ENCODE measurements at regions not wholly inside any gene's neighbourhood (a gene's known extent, or its start where the extent isn't known, plus 50 kb on each side); places are given as distances from the start of the nearest gene placed in this dataset.

DNA sequence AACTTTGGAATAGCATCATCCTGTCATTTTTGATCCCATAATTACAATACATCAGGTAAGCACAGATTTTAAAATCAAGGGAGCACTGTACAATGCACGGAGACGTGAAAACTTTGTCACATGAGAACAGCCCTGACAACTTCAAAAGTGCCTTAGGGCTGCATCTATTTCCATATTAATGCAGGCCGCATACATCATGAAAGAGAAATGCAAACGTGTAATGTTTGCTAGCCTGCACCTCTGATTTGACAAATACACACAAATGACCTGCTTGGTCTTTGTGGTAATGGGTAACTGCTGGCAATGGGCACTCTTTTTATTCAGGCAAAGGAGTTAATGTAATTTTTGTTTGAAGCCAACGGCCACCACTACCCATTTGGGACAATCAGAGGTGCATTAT, 202.0 kb upstream of the EPHA4 start:
- no peaks in the 10 kb centered on the region for H3K9me3 ChIP-seq
- H3K36me3 ChIP-seq (ENCODE audit: low read depth, missing control alignments), result no peaks in the 10 kb centered on the region
- no peaks in the 10 kb centered on the region for H3K27me3 ChIP-seq
- TF ChIP-seq POLR2A (IDR thresholded peaks at IDR 0.05), result no peak
- TF ChIP-seq, protein P1, sequence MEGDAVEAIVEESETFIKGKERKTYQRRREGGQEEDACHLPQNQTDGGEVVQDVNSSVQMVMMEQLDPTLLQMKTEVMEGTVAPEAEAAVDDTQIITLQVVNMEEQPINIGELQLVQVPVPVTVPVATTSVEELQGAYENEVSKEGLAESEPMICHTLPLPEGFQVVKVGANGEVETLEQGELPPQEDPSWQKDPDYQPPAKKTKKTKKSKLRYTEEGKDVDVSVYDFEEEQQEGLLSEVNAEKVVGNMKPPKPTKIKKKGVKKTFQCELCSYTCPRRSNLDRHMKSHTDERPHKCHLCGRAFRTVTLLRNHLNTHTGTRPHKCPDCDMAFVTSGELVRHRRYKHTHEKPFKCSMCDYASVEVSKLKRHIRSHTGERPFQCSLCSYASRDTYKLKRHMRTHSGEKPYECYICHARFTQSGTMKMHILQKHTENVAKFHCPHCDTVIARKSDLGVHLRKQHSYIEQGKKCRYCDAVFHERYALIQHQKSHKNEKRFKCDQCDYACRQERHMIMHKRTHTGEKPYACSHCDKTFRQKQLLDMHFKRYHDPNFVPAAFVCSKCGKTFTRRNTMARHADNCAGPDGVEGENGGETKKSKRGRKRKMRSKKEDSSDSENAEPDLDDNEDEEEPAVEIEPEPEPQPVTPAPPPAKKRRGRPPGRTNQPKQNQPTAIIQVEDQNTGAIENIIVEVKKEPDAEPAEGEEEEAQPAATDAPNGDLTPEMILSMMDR (IDR thresholded peaks at IDR 0.05), result no peak
- intact Hi-C loops (cut with DNase I; ENCODE audit: low total_unique reads), result no loop called here
- DNase-seq, result no peak
- WGBS, 2 donors, result 86 to 90% methylated on average over 5 of the region's 5 CpGs
- no peak overlapping the region for H3K4me3 ChIP-seq
- no peak overlapping the region for H3K27ac ChIP-seq
- no peaks in the 10 kb centered on the region for H3K4me1 ChIP-seq

DNA sequence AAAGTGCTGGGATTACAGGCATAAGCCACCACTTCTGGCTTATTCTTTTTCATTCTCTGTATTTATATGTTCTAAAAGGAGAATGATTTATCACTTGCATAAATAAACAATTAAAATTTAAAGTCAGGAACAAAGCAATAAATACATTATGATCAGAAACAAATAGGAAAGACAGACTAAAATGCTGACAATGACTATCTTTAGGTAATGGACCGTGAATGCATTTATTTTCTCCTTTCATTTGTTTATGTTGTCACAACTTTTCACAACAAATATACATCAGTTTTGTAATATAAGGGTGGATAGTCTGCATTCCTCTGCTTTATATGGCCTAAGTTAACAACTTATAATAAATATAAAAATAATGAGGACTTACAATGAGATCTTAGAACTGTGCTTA, 199.2 kb upstream of the EPHA4 start:
- H3K4me1 ChIP-seq, result no peaks in the 10 kb centered on the region
- intact Hi-C loops (cut with DNase I; ENCODE audit: low total_unique reads), result no loop called here
- H3K27ac ChIP-seq, result no peak overlapping the region
- no peaks in the 10 kb centered on the region for H3K9me3 ChIP-seq
- WGBS, 2 donors, result 91 to 95% methylated on average over 1 of the region's 1 CpG
- H3K36me3 ChIP-seq (ENCODE audit: low read depth, missing control alignments), result no peaks in the 10 kb centered on the region
- TF ChIP-seq, protein P1 (IDR thresholded peaks at IDR 0.05), result no peak
- TF ChIP-seq POLR2A (IDR thresholded peaks at IDR 0.05), result no peak
- H3K4me3 ChIP-seq, result no peak overlapping the region
- no peaks in the 10 kb centered on the region for H3K27me3 ChIP-seq
- no peak for DNase-seq

DNA sequence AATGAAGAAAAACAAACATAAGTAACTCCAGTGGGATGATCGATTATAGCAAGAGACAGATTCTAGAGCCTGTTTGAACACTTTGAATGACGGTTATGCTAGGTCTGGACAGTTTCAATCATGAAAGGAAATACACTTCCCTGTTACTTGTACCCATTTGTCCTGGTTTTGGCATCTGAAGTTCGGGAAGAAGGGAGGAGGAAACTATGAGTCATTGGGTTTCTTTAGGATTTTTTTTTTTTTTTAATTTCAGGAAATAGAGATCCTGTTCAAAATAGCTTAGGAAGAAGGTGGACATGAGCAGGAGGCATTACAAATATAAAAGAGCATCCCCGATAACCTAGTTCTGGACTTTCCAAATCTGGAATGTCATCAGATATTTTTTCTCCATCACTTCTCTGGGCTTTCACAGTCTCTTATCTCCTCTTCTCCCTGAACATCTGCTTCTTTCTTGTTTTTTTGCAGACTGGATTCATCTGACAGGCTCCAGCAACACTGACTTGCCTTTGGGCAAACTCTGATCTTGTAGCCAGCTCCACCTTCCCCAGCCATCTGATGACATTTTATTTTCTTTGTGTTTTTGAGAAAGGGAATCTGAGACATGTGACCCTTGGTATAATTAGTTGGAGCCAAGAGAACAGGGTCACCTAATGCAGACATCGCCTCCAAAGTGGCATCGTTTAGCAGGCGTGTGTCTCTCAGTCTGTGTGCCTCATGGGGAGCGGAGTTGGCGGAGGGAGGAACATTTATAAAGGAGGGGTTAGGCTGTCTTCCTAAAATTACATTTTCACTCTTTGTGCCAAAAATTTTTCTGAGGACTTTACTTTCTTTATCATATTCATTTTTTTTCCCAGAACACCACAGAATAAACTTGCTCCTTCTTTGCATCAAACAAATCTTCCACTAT, 195.3 kb upstream of the EPHA4 start:
- no peaks in the 10 kb centered on the region for H3K4me1 ChIP-seq
- H3K27me3 ChIP-seq, result no peaks in the 10 kb centered on the region
- 62 to 67% methylated on average over 9 of the region's 9 CpGs for WGBS, 2 donors
- H3K27ac ChIP-seq, result no peak overlapping the region
- intact Hi-C loops (cut with DNase I; ENCODE audit: low total_unique reads), result no loop called here
- no peaks in the 10 kb centered on the region for H3K36me3 ChIP-seq (ENCODE audit: low read depth, missing control alignments)
- DNase-seq, result no peak
- TF ChIP-seq, protein P1 (IDR thresholded peaks at IDR 0.05), result no peak
- no peak for TF ChIP-seq POLR2A (IDR thresholded peaks at IDR 0.05)
- no peaks in the 10 kb centered on the region for H3K9me3 ChIP-seq
- no peak overlapping the region for H3K4me3 ChIP-seq

DNA sequence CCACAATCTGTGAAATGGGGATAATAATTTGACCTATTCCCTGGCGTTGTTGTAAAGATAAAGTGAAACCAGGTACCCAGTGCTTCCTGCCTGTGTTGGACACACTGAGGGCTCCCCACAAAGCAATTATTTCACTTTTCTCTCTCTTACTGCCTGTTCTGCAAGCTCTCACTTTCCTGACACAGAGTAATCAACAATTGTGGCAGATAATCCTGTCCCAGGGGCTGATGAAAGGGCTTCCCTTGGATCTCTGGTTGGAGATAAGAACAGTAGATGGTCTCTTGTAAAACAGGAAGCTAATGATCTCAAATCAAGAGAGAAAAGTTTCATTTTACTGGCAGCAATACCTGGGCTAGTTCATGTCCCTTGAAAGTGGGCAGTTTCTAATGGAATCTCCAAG, 190.4 kb upstream of the EPHA4 start:
- intact Hi-C loops (cut with DNase I; ENCODE audit: low total_unique reads), result no loop called here
- TF ChIP-seq, protein P1 (IDR thresholded peaks at IDR 0.05), result no peak
- TF ChIP-seq POLR2A (IDR thresholded peaks at IDR 0.05), result no peak
- Histone ChIP-seq H3K4me1 (no peaks in the 10 kb centered on the region), H3K36me3 (ENCODE audit: low read depth, missing control alignments) (no peaks in the 10 kb centered on the region), H3K9me3 (no peaks in the 10 kb centered on the region), H3K4me3 (no peak overlapping the region), H3K27me3 (no peaks in the 10 kb centered on the region), H3K27ac (no peak overlapping the region)
- WGBS, 2 donors, result 70 to 80% methylated on average over 1 of the region's 1 CpG
- DNase-seq, result no peak

DNA sequence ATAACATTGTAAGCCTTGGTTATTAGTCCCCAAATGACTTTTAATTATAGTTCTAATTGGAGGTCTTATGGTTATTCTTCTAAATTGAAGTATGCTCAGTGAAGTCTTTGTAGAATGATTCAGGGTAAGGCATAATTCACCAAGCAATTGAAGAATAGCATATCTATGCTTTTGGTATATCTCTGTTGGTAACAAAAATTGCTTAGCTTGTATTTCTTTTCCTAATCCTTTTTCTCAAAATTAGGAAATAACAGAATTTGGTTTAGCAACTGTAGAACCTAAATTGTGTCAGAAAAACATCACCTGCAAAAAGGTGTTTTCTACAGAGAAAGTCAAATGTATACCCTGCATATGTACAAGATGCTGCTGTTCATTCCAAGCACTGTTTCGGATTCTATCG, 189.2 kb upstream of the EPHA4 start:
- Histone ChIP-seq H3K9me3 (no peaks in the 10 kb centered on the region), H3K36me3 (ENCODE audit: low read depth, missing control alignments) (no peaks in the 10 kb centered on the region), H3K27me3 (no peaks in the 10 kb centered on the region), H3K4me1 (no peaks in the 10 kb centered on the region), H3K27ac (no peak overlapping the region), H3K4me3 (no peak overlapping the region)
- WGBS, 2 donors, result 84 to 96% methylated on average over 2 of the region's 2 CpGs
- no peak for DNase-seq
- TF ChIP-seq, protein P1 (IDR thresholded peaks at IDR 0.05), result no peak
- no peak for TF ChIP-seq POLR2A (IDR thresholded peaks at IDR 0.05)
- intact Hi-C loops (cut with DNase I; ENCODE audit: low total_unique reads), result no loop called here
